MCF 10A (cell line): ENCODE measurements at regions not wholly inside any gene's neighbourhood (a gene's known extent, or its start where the extent isn't known, plus 50 kb on each side); places are given as distances from the start of the nearest gene placed in this dataset.
A peak's percentile ranks its signal among the peaks of the same experiment; 100 is the strongest.

Source experiments
- BruUV-seq: library from RNA; stranded (reverse); fragments of 400-500 nt; replicated peaks from 2 replicates; lab custom pipeline; 2021; lab: Mats Ljungman, UMichigan
- CTCF ChIA-PET: fragments of 300-600 bp; sonication (Branson Sonifier 250); formaldehyde crosslinking; extraction: SDS; loops from one replicate; lab custom pipeline; 2021; ENCODE audit warnings: antibody characterized with exemption, inconsistent platforms; lab: Yijun Ruan, JAX
- POLR2A ChIA-PET: fragments of 300-600, 350-650 bp; sonication (Branson Sonifier 250); formaldehyde crosslinking; extraction: SDS; loops from one replicate; lab custom pipeline; 2020; ENCODE audit warnings: antibody characterized with exemption, inconsistent platforms; lab: Yijun Ruan, JAX
- DNase-seq: peaks from one replicate; pipeline ENCODE4 v3.0.0-alpha.2; 2018; ENCODE audit not compliant: unreplicated experiment
- H3K27ac Mint-ChIP-seq: one replicate; pipeline ENCODE4 v1.8.0; 2022; ENCODE audit warnings: mild to moderate bottlenecking, low read depth, mixed read lengths; ENCODE audit not compliant: unreplicated experiment
- H3K27me3 Mint-ChIP-seq: one replicate; pipeline ENCODE4 v1.8.0; 2022; ENCODE audit warnings: mixed read lengths; ENCODE audit not compliant: insufficient read depth, unreplicated experiment
- H3K36me3 Mint-ChIP-seq: one replicate; pipeline ENCODE4 v1.8.0; 2022; ENCODE audit warnings: mild to moderate bottlenecking, moderate library complexity, mixed read lengths; ENCODE audit not compliant: insufficient read depth, unreplicated experiment
- H3K4me1 Mint-ChIP-seq: one replicate; pipeline ENCODE4 v1.8.0; 2022; ENCODE audit warnings: mixed read lengths; ENCODE audit not compliant: insufficient read depth, unreplicated experiment
- H3K4me3 Mint-ChIP-seq: one replicate; pipeline ENCODE4 v1.8.0; 2022; ENCODE audit warnings: mild to moderate bottlenecking, moderate library complexity, mixed read lengths; ENCODE audit not compliant: unreplicated experiment
- H3K9me3 Mint-ChIP-seq: one replicate; pipeline ENCODE4 v1.8.0; 2022; ENCODE audit warnings: mixed read lengths; ENCODE audit not compliant: unreplicated experiment
- CTCF ChIP-seq: fragments of 200-600 bp; IDR thresholded peaks from one replicate; pipeline ENCODE4 v1.8.0; 2022; ENCODE audit warnings: antibody characterized with exemption, mild to moderate bottlenecking; ENCODE audit not compliant: unreplicated experiment
- intact Hi-C: fragments of 100-400 bp; cut with micrococcal nuclease; formaldehyde crosslinking; loops from 2 replicates; pipeline ENCODE4 v1.14.1; 2022

DNA sequence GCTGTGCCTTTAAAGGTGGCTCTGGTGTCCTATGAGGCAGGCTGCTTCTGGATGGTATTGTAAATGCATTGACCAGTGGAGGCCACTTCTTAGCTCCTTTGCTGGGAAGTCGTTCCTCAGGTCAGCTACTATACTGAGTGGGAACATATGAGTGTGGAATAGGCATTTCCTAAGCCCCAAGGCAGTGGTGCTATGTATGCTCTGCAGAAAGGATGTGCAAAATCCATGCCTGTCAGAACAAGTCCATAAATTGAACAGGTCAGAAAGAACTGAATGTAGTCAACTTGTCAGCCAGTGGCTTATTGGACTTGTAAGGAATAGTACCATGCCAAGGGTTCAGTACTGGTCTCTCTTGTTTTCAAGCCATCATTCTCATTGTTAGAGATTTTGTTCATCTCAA, 216.4 kb downstream of the CDH10 start:
- Mint-ChIP-seq H3K36me3 (no peaks in the 10 kb centered on the region), H3K4me1 (no peaks in the 10 kb centered on the region), H3K27me3 (no peaks in the 10 kb centered on the region), H3K4me3 (no peak overlapping the region), H3K9me3 (no peaks in the 10 kb centered on the region), H3K27ac (no peak overlapping the region)
- no peak for TF ChIP-seq CTCF
- CTCF ChIA-PET: no interaction called here
- POLR2A ChIA-PET: interaction anchor here (0.8 kb wide), 1 partner anchor 13 kb away, joined by 3 read pairs; no protein-coding TSS in a partner anchor
- intact Hi-C loops: no loop called here
- peak; percentile 4 for DNase-seq
- BruUV-seq: no TSS peak

GRCh38 chr5:24433555-24433954, 211.2 kb downstream of the CDH10 start:
- Mint-ChIP-seq H3K27me3 (no peaks in the 10 kb centered on the region), H3K27ac (no peak overlapping the region), H3K4me1 (no peaks in the 10 kb centered on the region), H3K9me3 (peaks cover 8% of the 10 kb centered on the region), H3K4me3 (no peak overlapping the region), H3K36me3 (no peaks in the 10 kb centered on the region)
- BruUV-seq: no TSS peak
- ChIA-PET POLR2A (no interaction called here), CTCF (interaction anchor here (0.7 kb wide), 1 partner anchor 16 kb away, joined by 3 read pairs; no protein-coding TSS in a partner anchor)
- no peak for DNase-seq
- TF ChIP-seq CTCF: no peak
- intact Hi-C loops: no loop called here
